ENCODE measurements at regions not wholly inside any gene's neighbourhood (a gene's known extent, or its start where the extent isn't known, plus 50 kb on each side); places are given as distances from the start of the nearest gene placed in this dataset.

- H3K27me3 ChIP-seq (ENCODE audit: insufficient read depth, low read depth) = no peaks in the 10 kb centered on the region
- H4K20me1 ChIP-seq (ENCODE audit: insufficient read depth) = no peaks in the 10 kb centered on the region
- no peaks in the 10 kb centered on the region for H3K36me3 ChIP-seq (ENCODE audit: insufficient read depth)
- H3K27ac ChIP-seq = no peak overlapping the region
- H3K79me2 ChIP-seq (ENCODE audit: insufficient read depth, low read depth) = no peaks in the 10 kb centered on the region
- H2AFZ ChIP-seq (ENCODE audit: low read depth) = no peak overlapping the region
- no peaks in the 10 kb centered on the region for H3K4me1 ChIP-seq (ENCODE audit: low read depth, poor library complexity, severe bottlenecking)
- no peak overlapping the region for H3K9ac ChIP-seq
- H3K4me3 ChIP-seq (IDR thresholded peaks at IDR 0.05; ENCODE audit: insufficient read depth, low read depth, low read length) = no peak overlapping the region
- H3K4me2 ChIP-seq = no peak overlapping the region
- TF ChIP-seq CTCF (conservative IDR thresholded peaks at IDR 0.05; ENCODE audit: low read depth, low read length) = no peak
Observed at GRCh38 chr18:41370740-41371139, 584.3 kb upstream of the PIK3C3 start.

- TF ChIP-seq CTCF (conservative IDR thresholded peaks at IDR 0.05; ENCODE audit: low read depth, low read length) = no peak
- Histone ChIP-seq H3K4me2 (no peak overlapping the region), H4K20me1 (ENCODE audit: insufficient read depth) (no peaks in the 10 kb centered on the region), H3K9ac (no peak overlapping the region), H3K79me2 (ENCODE audit: insufficient read depth, low read depth) (no peaks in the 10 kb centered on the region), H3K4me3 (IDR thresholded peaks at IDR 0.05; ENCODE audit: insufficient read depth, low read depth, low read length) (no peak overlapping the region), H3K36me3 (ENCODE audit: insufficient read depth) (no peaks in the 10 kb centered on the region), H3K4me1 (ENCODE audit: low read depth, poor library complexity, severe bottlenecking) (no peaks in the 10 kb centered on the region), H3K27me3 (ENCODE audit: insufficient read depth, low read depth) (no peaks in the 10 kb centered on the region), H3K27ac (no peak overlapping the region), H2AFZ (ENCODE audit: low read depth) (no peak overlapping the region)
Observed at GRCh38 chr18:41357708-41358107, 597.3 kb upstream of the PIK3C3 start.

- Histone ChIP-seq H2AFZ (ENCODE audit: low read depth) (no peak overlapping the region), H3K79me2 (ENCODE audit: insufficient read depth, low read depth) (no peaks in the 10 kb centered on the region), H3K4me2 (no peak overlapping the region), H3K9ac (no peak overlapping the region), H3K4me1 (ENCODE audit: low read depth, poor library complexity, severe bottlenecking) (no peaks in the 10 kb centered on the region), H3K27ac (no peak overlapping the region), H3K36me3 (ENCODE audit: insufficient read depth) (no peaks in the 10 kb centered on the region), H3K27me3 (ENCODE audit: insufficient read depth, low read depth) (no peaks in the 10 kb centered on the region), H3K4me3 (IDR thresholded peaks at IDR 0.05; ENCODE audit: insufficient read depth, low read depth, low read length) (no peak overlapping the region), H4K20me1 (ENCODE audit: insufficient read depth) (no peaks in the 10 kb centered on the region)
- no peak for TF ChIP-seq CTCF (conservative IDR thresholded peaks at IDR 0.05; ENCODE audit: low read depth, low read length)
Observed at GRCh38 chr18:41353777-41354528, 601.1 kb upstream of the PIK3C3 start.

GRCh38 chr18:41351430-41351829, 603.6 kb upstream of the PIK3C3 start:
- no peak overlapping the region for H3K27ac ChIP-seq
- no peaks in the 10 kb centered on the region for H3K79me2 ChIP-seq (ENCODE audit: insufficient read depth, low read depth)
- H3K27me3 ChIP-seq (ENCODE audit: insufficient read depth, low read depth) = no peaks in the 10 kb centered on the region
- H3K4me2 ChIP-seq = no peak overlapping the region
- H3K4me3 ChIP-seq (IDR thresholded peaks at IDR 0.05; ENCODE audit: insufficient read depth, low read depth, low read length) = no peak overlapping the region
- no peaks in the 10 kb centered on the region for H4K20me1 ChIP-seq (ENCODE audit: insufficient read depth)
- no peak overlapping the region for H3K9ac ChIP-seq
- no peak for TF ChIP-seq CTCF (conservative IDR thresholded peaks at IDR 0.05; ENCODE audit: low read depth, low read length)
- H3K4me1 ChIP-seq (ENCODE audit: low read depth, poor library complexity, severe bottlenecking) = no peaks in the 10 kb centered on the region
- no peak overlapping the region for H2AFZ ChIP-seq (ENCODE audit: low read depth)
- H3K36me3 ChIP-seq (ENCODE audit: insufficient read depth) = no peaks in the 10 kb centered on the region
